Retinal pigment epithelial cell (primary cell): ENCODE measurements at regions not wholly inside any gene's neighbourhood (a gene's known extent, or its start where the extent isn't known, plus 50 kb on each side); places are given as distances from the start of the nearest gene placed in this dataset.

Experiments used
- DNase-seq: peaks from one replicate; pipeline ENCODE4 v3.0.0-alpha.2; 2010; ENCODE audit warnings: low read depth
- H3K4me3 ChIP-seq: 2 replicates; pipeline ENCODE4 v1.5.1; 2011; ENCODE audit warnings: mild to moderate bottlenecking, low read length, control low read depth, moderate library complexity
- TF ChIP-seq, protein P1 (sequence below): conservative IDR thresholded peaks from 2 replicates; pipeline ENCODE4 v1.5.1; 2011; ENCODE audit warnings: low read depth, low read length, control low read depth, inconsistent platforms

DNA sequence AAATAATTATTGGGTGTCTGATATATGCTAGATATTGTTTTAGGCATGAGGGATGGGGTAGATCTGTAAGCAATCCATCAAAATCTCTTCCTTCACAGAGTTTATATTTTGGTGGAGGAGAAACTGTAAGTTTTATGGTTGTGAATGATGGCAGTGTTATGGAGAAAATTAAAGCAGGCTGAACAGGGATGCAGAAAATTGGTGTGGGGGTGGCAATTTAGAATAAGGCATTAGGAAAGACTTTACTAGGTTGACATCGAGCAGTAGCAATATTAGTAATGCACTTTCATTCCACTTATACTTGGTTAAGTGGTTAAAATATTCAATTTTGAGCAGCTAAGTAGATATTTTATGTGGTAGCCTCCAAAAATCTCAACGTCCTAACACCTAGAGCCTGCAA lies 261.1 kb upstream of the SNX7 start:
- no peak for DNase-seq
- TF ChIP-seq, protein P1, sequence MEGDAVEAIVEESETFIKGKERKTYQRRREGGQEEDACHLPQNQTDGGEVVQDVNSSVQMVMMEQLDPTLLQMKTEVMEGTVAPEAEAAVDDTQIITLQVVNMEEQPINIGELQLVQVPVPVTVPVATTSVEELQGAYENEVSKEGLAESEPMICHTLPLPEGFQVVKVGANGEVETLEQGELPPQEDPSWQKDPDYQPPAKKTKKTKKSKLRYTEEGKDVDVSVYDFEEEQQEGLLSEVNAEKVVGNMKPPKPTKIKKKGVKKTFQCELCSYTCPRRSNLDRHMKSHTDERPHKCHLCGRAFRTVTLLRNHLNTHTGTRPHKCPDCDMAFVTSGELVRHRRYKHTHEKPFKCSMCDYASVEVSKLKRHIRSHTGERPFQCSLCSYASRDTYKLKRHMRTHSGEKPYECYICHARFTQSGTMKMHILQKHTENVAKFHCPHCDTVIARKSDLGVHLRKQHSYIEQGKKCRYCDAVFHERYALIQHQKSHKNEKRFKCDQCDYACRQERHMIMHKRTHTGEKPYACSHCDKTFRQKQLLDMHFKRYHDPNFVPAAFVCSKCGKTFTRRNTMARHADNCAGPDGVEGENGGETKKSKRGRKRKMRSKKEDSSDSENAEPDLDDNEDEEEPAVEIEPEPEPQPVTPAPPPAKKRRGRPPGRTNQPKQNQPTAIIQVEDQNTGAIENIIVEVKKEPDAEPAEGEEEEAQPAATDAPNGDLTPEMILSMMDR = no peak
- no peak overlapping the region for H3K4me3 ChIP-seq

DNA sequence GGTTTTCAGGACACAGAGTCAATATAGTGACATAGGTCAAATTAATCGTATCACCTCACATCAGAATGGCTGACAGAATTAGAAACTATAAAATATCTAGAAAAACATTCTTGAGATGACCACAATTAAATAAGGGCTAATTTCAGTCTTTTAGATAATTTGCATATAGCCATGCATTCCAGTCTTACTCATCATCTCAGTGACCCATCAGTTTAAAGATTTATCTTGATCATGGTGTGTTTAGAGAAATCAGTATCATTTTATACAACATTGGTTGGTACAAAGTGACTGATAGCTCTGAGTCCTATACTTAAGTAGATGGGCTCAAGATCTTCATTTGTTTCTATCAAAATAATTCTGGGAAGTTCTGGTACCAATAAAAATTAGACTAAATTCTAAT lies 262.3 kb upstream of the SNX7 start:
- H3K4me3 ChIP-seq = no peak overlapping the region
- no peak for DNase-seq
- TF ChIP-seq, protein P1 = no peak

DNA sequence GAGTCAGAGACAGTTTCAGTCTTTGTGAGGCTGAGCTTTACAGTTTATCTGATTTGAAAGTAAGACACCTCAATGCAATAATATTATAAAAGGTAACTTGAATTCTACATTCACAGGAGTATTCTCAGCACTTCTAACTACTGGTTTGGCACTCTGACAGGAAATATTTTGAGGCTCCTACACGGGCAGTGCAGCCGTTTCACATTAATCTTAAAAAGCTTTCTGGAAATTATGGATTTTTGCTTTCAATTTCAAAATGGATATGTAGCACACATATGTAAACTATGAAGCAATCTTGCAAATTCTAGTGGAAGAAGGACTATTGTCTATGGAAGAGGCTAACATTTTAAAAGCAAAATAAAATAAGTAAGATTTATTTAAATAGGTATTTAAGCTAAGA lies 262.9 kb upstream of the SNX7 start:
- no peak overlapping the region for H3K4me3 ChIP-seq
- no peak for DNase-seq
- TF ChIP-seq, protein P1 = no peak

DNA sequence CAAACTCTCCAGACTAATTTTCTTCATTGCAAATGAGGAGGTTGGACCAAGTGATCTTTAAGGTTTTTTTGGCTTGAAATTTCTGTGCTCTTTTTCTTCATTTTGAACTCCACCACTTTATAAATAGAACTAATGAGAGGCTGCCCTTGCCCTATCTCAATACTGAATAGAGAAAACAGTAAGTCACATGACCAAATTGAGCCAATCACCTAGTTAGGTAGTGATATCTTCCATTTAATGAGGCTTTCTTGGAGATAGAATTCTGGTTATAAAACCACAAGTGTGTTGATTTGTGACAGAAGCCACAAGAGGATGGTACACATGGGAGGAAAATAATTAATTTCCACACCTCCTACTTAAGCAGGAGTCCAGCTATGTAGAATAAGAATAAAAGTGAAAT lies 263.4 kb upstream of the SNX7 start:
- TF ChIP-seq, protein P1 = no peak
- no peak overlapping the region for H3K4me3 ChIP-seq
- no peak for DNase-seq

DNA sequence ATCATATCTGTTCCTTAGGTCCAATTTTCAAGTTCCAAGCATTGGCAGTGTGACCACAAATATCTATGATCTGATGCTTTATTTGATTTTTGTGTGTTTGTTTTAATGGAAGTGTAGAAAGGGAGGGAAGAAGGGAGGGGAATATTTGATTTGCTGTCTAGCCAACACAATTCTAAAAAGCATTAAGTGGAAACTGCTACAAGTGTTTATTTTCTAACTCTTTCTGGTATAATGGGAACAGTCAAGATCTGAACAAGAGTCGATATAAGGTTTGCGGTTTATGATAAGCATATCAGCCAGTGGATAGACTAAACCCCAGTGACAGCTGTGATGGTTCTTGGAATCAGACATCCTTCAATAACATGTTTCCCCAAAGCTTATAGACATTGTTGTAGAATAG lies 267.8 kb upstream of the SNX7 start:
- DNase-seq = no peak
- no peak overlapping the region for H3K4me3 ChIP-seq
- TF ChIP-seq, protein P1 = no peak

DNA sequence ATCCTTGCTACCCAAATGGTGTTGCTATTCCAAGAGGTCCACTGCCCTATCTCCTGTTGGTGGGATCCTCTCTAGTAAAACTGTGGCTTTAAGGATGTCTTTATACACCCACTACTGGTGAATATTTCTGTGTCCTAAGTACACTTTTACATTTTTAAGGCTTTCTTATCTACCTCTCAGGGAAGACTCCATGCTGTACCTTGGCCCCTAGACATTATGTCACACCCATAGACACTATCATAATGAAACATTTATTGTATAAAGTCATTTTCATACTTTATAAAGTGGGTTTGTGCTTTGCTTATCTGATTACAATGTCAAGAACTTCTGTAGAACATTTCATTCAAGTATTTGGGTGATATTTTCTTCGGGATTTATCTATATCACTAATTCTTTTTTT lies 270.3 kb upstream of the SNX7 start:
- no peak overlapping the region for H3K4me3 ChIP-seq
- TF ChIP-seq, protein P1 = no peak
- no peak for DNase-seq

DNA sequence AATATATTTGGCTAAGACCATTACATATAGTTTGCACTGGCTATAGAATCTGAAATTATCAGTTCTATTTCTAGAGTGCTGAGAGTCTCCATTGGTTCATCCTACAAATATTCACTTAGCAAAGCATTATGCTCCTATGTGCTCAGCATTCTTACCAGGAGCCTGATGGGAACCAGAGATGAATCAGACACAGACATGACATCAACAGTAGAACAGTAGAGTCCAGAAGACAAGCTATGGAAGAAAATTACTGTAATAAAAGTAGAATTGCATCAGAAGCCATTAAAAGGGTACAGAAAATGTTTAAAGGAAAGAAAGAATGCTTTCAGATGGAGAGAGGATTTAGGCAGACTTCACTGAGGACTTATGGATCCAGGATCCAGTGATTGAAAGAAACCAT lies 271.7 kb upstream of the SNX7 start:
- TF ChIP-seq, protein P1 = no peak
- DNase-seq = no peak
- no peak overlapping the region for H3K4me3 ChIP-seq
